ENCODE measurements at regions not wholly inside any gene's neighbourhood (a gene's known extent, or its start where the extent isn't known, plus 50 kb on each side); places are given as distances from the start of the nearest gene placed in this dataset.
"Not testable (repeated sequence)": the region's sequence is repeated elsewhere in the genome, so short reads cannot be mapped to it uniquely, and the experiment has no call there.

DNA sequence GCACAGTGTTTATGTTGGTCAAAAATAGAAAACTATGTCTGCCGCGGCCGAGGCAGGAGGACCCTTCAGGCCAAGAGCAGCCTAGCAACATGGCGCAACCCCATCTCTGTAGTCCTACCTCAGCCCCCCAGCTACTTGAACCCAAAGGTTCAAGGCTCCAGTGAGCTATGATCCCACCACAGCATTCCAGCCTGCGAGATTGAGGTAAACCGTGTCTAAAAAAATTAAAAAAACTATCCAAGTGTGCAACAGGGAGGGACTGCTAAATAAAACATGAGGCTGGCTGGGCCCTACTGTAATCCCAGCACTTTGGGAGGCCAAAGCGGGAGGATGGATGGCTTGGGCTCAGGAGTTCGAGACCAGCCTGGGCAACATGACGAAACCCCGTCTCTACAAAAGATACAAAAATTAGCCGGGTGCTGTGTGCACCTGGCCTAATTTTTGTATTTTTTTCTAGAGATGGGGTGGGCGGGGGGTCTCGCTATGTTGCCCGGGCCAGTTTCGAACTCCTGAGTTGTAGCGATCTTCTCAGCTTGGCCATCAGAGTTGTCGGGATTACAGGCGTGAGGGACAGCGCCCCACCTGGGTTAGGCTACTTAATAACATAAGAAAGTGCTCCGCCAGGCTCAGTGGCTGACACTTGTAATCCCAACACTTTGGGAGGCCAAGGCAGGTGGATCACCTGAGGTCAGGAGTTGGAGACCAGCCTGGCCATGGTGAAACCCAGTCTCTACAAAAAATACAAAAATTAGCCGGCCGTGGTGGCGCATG, 309.4 kb downstream of the ZNF37A start:
- DNase-seq (ENCODE audit: low spot score); FAIRE-seq; H3K27me3 ChIP-seq (ENCODE audit: control insufficient read depth in 1 of 2, insufficient read depth in 2 of 2, low read length in 2 of 2); POLR2A ChIA-PET; H3K79me2 ChIP-seq (ENCODE audit: insufficient read depth, low read length); H3K36me3 ChIP-seq (replicated peaks in 1 of 2; ENCODE audit: control insufficient read depth in 1 of 2, insufficient read depth in 2 of 2, low read length in 2 of 2); H3K4me1 ChIP-seq (ENCODE audit: insufficient read depth, low read length); H4K20me1 ChIP-seq (ENCODE audit: insufficient read depth, low read length); in situ Hi-C loops (cut with HindIII; ENCODE audit: extremely low pct_ligation_motif_present, low pct_unique_long_range_greater_than_20kb); H2AFZ ChIP-seq (ENCODE audit: low read length); ATAC-seq; intact Hi-C loops (cut with micrococcal nuclease; ENCODE audit: unreplicated experiment); H3K9me3 ChIP-seq (ENCODE audit: low read length); CTCF ChIA-PET (ENCODE audit: low intra/inter-chr PET ratio, low total read pairs); TF ChIP-seq SP1 (IDR thresholded peaks at IDR 0.05); CREM (CRISPR knock-in tag; IDR thresholded peaks at IDR 0.05): not testable (repeated sequence)
- BruUV-seq (replicated peaks), result TSS peak; percentile 88
- Histone ChIP-seq H3K4me3 (replicated peaks in 1 of 3; ENCODE audit: insufficient read depth in 1 of 3, low read depth in 2 of 3, low read length in 3 of 3) (peak overlapping the region; percentile 56 to 73 (median 72); a peak in 5 of 6 replicates), H3K4me2 (ENCODE audit: low read depth, low read length) (peak overlapping the region; percentile 62), H3K9ac (ENCODE audit: insufficient read depth, low read depth, low read length) (peak overlapping the region; percentile 76), H3K27ac (ENCODE audit: extremely low read length, insufficient read depth, low read length) (peak overlapping the region; percentile 83)
- TF ChIP-seq SP1 (CRISPR knock-in tag; IDR thresholded peaks at IDR 0.05) (0 out of 2 replicates have a peak, but pooled peaks have one; percentile 1), CREM (IDR thresholded peaks at IDR 0.05) (0 out of 2 replicates have a peak, but pooled peaks have one; percentile 8), ZFX (CRISPR knock-in tag; IDR thresholded peaks at IDR 0.05; ENCODE audit: low read depth) (peak; percentile 3; the same call in 1 of the 2 replicates), ZNF782 (CRISPR knock-in tag; IDR thresholded peaks at IDR 0.05; ENCODE audit: borderline replicate concordance) (0 out of 2 replicates have a peak, but pooled peaks have one; percentile 40)
- TF ChIP-seq, protein P1, sequence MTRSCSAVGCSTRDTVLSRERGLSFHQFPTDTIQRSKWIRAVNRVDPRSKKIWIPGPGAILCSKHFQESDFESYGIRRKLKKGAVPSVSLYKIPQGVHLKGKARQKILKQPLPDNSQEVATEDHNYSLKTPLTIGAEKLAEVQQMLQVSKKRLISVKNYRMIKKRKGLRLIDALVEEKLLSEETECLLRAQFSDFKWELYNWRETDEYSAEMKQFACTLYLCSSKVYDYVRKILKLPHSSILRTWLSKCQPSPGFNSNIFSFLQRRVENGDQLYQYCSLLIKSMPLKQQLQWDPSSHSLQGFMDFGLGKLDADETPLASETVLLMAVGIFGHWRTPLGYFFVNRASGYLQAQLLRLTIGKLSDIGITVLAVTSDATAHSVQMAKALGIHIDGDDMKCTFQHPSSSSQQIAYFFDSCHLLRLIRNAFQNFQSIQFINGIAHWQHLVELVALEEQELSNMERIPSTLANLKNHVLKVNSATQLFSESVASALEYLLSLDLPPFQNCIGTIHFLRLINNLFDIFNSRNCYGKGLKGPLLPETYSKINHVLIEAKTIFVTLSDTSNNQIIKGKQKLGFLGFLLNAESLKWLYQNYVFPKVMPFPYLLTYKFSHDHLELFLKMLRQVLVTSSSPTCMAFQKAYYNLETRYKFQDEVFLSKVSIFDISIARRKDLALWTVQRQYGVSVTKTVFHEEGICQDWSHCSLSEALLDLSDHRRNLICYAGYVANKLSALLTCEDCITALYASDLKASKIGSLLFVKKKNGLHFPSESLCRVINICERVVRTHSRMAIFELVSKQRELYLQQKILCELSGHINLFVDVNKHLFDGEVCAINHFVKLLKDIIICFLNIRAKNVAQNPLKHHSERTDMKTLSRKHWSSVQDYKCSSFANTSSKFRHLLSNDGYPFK (CRISPR knock-in tag; IDR thresholded peaks at IDR 0.05; ENCODE audit: borderline replicate concordance), result peak; percentile 96; the same call in 1 of the 2 replicates
- TF ChIP-seq, protein P2, sequence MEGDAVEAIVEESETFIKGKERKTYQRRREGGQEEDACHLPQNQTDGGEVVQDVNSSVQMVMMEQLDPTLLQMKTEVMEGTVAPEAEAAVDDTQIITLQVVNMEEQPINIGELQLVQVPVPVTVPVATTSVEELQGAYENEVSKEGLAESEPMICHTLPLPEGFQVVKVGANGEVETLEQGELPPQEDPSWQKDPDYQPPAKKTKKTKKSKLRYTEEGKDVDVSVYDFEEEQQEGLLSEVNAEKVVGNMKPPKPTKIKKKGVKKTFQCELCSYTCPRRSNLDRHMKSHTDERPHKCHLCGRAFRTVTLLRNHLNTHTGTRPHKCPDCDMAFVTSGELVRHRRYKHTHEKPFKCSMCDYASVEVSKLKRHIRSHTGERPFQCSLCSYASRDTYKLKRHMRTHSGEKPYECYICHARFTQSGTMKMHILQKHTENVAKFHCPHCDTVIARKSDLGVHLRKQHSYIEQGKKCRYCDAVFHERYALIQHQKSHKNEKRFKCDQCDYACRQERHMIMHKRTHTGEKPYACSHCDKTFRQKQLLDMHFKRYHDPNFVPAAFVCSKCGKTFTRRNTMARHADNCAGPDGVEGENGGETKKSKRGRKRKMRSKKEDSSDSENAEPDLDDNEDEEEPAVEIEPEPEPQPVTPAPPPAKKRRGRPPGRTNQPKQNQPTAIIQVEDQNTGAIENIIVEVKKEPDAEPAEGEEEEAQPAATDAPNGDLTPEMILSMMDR (CRISPR knock-in tag; IDR thresholded peaks at IDR 0.05), result 0 out of 2 replicates have a peak, but pooled peaks have one; percentile 1
- TF ChIP-seq, protein P3, sequence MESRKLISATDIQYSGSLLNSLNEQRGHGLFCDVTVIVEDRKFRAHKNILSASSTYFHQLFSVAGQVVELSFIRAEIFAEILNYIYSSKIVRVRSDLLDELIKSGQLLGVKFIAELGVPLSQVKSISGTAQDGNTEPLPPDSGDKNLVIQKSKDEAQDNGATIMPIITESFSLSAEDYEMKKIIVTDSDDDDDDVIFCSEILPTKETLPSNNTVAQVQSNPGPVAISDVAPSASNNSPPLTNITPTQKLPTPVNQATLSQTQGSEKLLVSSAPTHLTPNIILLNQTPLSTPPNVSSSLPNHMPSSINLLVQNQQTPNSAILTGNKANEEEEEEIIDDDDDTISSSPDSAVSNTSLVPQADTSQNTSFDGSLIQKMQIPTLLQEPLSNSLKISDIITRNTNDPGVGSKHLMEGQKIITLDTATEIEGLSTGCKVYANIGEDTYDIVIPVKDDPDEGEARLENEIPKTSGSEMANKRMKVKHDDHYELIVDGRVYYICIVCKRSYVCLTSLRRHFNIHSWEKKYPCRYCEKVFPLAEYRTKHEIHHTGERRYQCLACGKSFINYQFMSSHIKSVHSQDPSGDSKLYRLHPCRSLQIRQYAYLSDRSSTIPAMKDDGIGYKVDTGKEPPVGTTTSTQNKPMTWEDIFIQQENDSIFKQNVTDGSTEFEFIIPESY (CRISPR knock-in tag; IDR thresholded peaks at IDR 0.05), result peak; percentile 61
- 74% methylated on average over 22 of the region's 23 CpGs for WGBS (ENCODE audit: low lambda C conversion rate)

DNA sequence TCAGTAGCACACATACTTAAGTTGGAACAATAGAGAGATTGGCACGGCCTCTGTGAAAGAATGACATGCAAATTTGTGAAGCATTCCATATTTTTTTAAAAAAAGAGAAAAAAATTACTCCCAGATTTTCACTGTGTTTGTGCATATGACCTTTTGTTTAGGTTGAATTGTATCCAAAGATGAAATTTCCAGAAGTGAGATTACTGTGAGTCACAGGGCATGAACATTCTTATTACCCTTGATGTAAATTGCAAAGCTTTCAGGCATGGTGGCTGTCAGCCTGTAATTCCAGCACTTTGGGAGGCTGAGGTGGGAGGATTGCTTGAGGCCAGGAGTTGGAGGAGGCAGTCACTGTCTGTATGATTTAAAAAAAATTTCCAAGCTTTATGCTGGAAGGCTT, 329.5 kb downstream of the ZNF37A start:
- POLR2A ChIA-PET; FAIRE-seq; H3K4me2 ChIP-seq (ENCODE audit: low read depth, low read length); BruUV-seq (replicated peaks); H3K4me3 ChIP-seq (replicated peaks in 1 of 3; ENCODE audit: insufficient read depth in 1 of 3, low read depth in 2 of 3, low read length in 3 of 3); DNase-seq (ENCODE audit: low spot score); H3K36me3 ChIP-seq (replicated peaks in 1 of 2; ENCODE audit: control insufficient read depth in 1 of 2, insufficient read depth in 2 of 2, low read length in 2 of 2); H3K79me2 ChIP-seq (ENCODE audit: insufficient read depth, low read length); H4K20me1 ChIP-seq (ENCODE audit: insufficient read depth, low read length); H3K9me3 ChIP-seq (ENCODE audit: low read length); H3K9ac ChIP-seq (ENCODE audit: insufficient read depth, low read depth, low read length); H2AFZ ChIP-seq (ENCODE audit: low read length); intact Hi-C loops (cut with micrococcal nuclease; ENCODE audit: unreplicated experiment); in situ Hi-C loops (cut with HindIII; ENCODE audit: extremely low pct_ligation_motif_present, low pct_unique_long_range_greater_than_20kb); ATAC-seq; CTCF ChIA-PET (ENCODE audit: low intra/inter-chr PET ratio, low total read pairs); H3K27me3 ChIP-seq (ENCODE audit: control insufficient read depth in 1 of 2, insufficient read depth in 2 of 2, low read length in 2 of 2); H3K27ac ChIP-seq (ENCODE audit: extremely low read length, insufficient read depth, low read length); H3K4me1 ChIP-seq (ENCODE audit: insufficient read depth, low read length): not testable (repeated sequence)
- 95% methylated on average over 1 of the region's 1 CpG for WGBS (ENCODE audit: low lambda C conversion rate)

All from HepG2 (cell line).